GM23248 (cell line): ENCODE measurements at regions not wholly inside any gene's neighbourhood (a gene's known extent, or its start where the extent isn't known, plus 50 kb on each side); places are given as distances from the start of the nearest gene placed in this dataset.

Source experiments
- EZH2 ChIP-seq: fragments of 200-600 bp; sonication (generic); IDR thresholded peaks from 2 replicates; pipeline ENCODE4 v1.6.1; 2018; ENCODE audit warnings: antibody characterized with exemption, mild to moderate bottlenecking; ENCODE audit not compliant: insufficient read depth, poor library complexity, severe bottlenecking
- EZH2phosphoT487 ChIP-seq: fragments of 200-600 bp; sonication (generic); IDR thresholded peaks from 2 replicates; pipeline ENCODE4 v1.6.1; 2018; ENCODE audit warnings: antibody characterized with exemption, moderate library complexity, mild to moderate bottlenecking, low read depth; ENCODE audit not compliant: insufficient read depth

GRCh38 chrX:40843643-40844042 lies 108.3 kb upstream of the MED14 start:
- TF ChIP-seq EZH2 (no peak), EZH2phosphoT487 (no peak)
